OCI-LY7 (cell line): ENCODE measurements at regions not wholly inside any gene's neighbourhood (a gene's known extent, or its start where the extent isn't known, plus 50 kb on each side); places are given as distances from the start of the nearest gene placed in this dataset.
"Not testable (repeated sequence)": the region's sequence is repeated elsewhere in the genome, so short reads cannot be mapped to it uniquely, and the experiment has no call there.

Source experiments
- EZH2phosphoT487 ChIP-seq: fragments of 200-600 bp; sonication (generic); IDR thresholded peaks from 2 replicates; pipeline ENCODE4 v1.6.1; 2018; ENCODE audit warnings: low read depth, borderline replicate concordance, mild to moderate bottlenecking, mixed run types, antibody characterized with exemption, low read length, moderate library complexity, mixed read lengths
- TF ChIP-seq, protein P1 (sequence below): fragments of 200-600 bp; sonication (generic); conservative IDR thresholded peaks from 2 replicates; pipeline ENCODE4 v1.5.1; 2014; ENCODE audit warnings: mild to moderate bottlenecking, antibody characterized with exemption, low read length, moderate library complexity, mixed read lengths

- TF ChIP-seq, protein P1, sequence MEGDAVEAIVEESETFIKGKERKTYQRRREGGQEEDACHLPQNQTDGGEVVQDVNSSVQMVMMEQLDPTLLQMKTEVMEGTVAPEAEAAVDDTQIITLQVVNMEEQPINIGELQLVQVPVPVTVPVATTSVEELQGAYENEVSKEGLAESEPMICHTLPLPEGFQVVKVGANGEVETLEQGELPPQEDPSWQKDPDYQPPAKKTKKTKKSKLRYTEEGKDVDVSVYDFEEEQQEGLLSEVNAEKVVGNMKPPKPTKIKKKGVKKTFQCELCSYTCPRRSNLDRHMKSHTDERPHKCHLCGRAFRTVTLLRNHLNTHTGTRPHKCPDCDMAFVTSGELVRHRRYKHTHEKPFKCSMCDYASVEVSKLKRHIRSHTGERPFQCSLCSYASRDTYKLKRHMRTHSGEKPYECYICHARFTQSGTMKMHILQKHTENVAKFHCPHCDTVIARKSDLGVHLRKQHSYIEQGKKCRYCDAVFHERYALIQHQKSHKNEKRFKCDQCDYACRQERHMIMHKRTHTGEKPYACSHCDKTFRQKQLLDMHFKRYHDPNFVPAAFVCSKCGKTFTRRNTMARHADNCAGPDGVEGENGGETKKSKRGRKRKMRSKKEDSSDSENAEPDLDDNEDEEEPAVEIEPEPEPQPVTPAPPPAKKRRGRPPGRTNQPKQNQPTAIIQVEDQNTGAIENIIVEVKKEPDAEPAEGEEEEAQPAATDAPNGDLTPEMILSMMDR, result not testable (repeated sequence)
- not testable (repeated sequence) for TF ChIP-seq EZH2phosphoT487
Observed at GRCh38 chr15:101961765-101962164, 149.8 kb downstream of the OR4F15 start.
